Kidney epithelial cell (primary cell): ENCODE measurements at regions not wholly inside any gene's neighbourhood (a gene's known extent, or its start where the extent isn't known, plus 50 kb on each side); places are given as distances from the start of the nearest gene placed in this dataset.

Source experiments
- DNase-seq: peaks from one replicate; pipeline ENCODE4 v3.0.0-alpha.2; 2010; ENCODE audit warnings: low read depth
- H3K27me3 ChIP-seq: 2 replicates; pipeline ENCODE4 v1.6.0; 2011; ENCODE audit warnings: low read length; ENCODE audit not compliant: control insufficient read depth, insufficient read depth
- H3K36me3 ChIP-seq: 2 replicates; pipeline ENCODE4 v1.5.1; 2011; ENCODE audit warnings: low read length; ENCODE audit not compliant: control insufficient read depth, insufficient read depth
- H3K4me3 ChIP-seq: 2 replicates; pipeline ENCODE4 v1.5.1; 2011; ENCODE audit warnings: low read depth, mild to moderate bottlenecking, control low read depth, low read length
- CTCF ChIP-seq: IDR thresholded peaks from 2 replicates; pipeline ENCODE4 v1.5.1; 2011; ENCODE audit warnings: mild to moderate bottlenecking, moderate library complexity, low read length, control low read depth, inconsistent platforms; ENCODE audit not compliant: insufficient read depth, poor library complexity, severe bottlenecking

- no peak for TF ChIP-seq CTCF
- no peak for DNase-seq
- H3K36me3 ChIP-seq: no peaks in the 10 kb centered on the region
- H3K4me3 ChIP-seq: no peak overlapping the region
- no peaks in the 10 kb centered on the region for H3K27me3 ChIP-seq
Measured at GRCh38 chr20:23148731-23149570, 62.8 kb upstream of the CD93 start.

GRCh38 chr20:23147964-23148730, 62.0 kb upstream of the CD93 start:
- Histone ChIP-seq H3K4me3 (no peak overlapping the region), H3K27me3 (no peaks in the 10 kb centered on the region), H3K36me3 (no peaks in the 10 kb centered on the region)
- peak; percentile 66 for DNase-seq
- no peak for TF ChIP-seq CTCF

GRCh38 chr20:23147647-23147963, 61.5 kb upstream of the CD93 start:
- Histone ChIP-seq H3K27me3 (no peaks in the 10 kb centered on the region), H3K36me3 (no peaks in the 10 kb centered on the region), H3K4me3 (no peak overlapping the region)
- DNase-seq: no peak
- TF ChIP-seq CTCF: no peak

- TF ChIP-seq CTCF: no peak
- H3K27me3 ChIP-seq: no peaks in the 10 kb centered on the region
- DNase-seq: no peak
- no peaks in the 10 kb centered on the region for H3K36me3 ChIP-seq
- no peak overlapping the region for H3K4me3 ChIP-seq
Measured at GRCh38 chr20:23146857-23147637, 60.9 kb upstream of the CD93 start.

- no peaks in the 10 kb centered on the region for H3K36me3 ChIP-seq
- H3K27me3 ChIP-seq: no peaks in the 10 kb centered on the region
- no peak for DNase-seq
- H3K4me3 ChIP-seq: no peak overlapping the region
- no peak for TF ChIP-seq CTCF
Measured at GRCh38 chr20:23146181-23146580, 60.1 kb upstream of the CD93 start.
